ENCODE measurements at regions not wholly inside any gene's neighbourhood (a gene's known extent, or its start where the extent isn't known, plus 50 kb on each side); places are given as distances from the start of the nearest gene placed in this dataset.

GRCh38 chr1:2917284-2917683 is 104.0 kb upstream of the ACTRT2 start:
- TF ChIP-seq CTCF (IDR thresholded peaks at IDR 0.05) = no peak
- peaks cover 0 to under 1% (median 0%) of the 10 kb centered on the region in 3 donors for H3K4me1 ChIP-seq
- H3K27me3 ChIP-seq = no peaks in the 10 kb centered on the region
- ATAC-seq (no peak), FAIRE-seq (no peak), DNase-seq (no peak)
- H3K9me3 ChIP-seq = no peaks in the 10 kb centered on the region
- no peak overlapping the region for H3K4me3 ChIP-seq
- intact Hi-C loops (cut with DNase I) = no loop called here
- H3K36me3 ChIP-seq = no peaks in the 10 kb centered on the region
- H3K27ac ChIP-seq = no peak overlapping the region
- WGBS, 2 donors = 64 to 83% methylated on average over 17 of the region's 17 CpGs

GRCh38 chr1:2918441-2918840 is 102.8 kb upstream of the ACTRT2 start:
- H3K4me1 ChIP-seq = peaks cover 0 to 3% (median 0%) of the 10 kb centered on the region in 3 donors
- no peak for DNase-seq
- H3K27me3 ChIP-seq = no peaks in the 10 kb centered on the region
- H3K27ac ChIP-seq = no peak overlapping the region
- no peaks in the 10 kb centered on the region for H3K36me3 ChIP-seq
- 80 to 90% methylated on average over 16 of the region's 16 CpGs for WGBS, 2 donors
- H3K4me3 ChIP-seq = no peak overlapping the region
- intact Hi-C loops (cut with DNase I) = no loop called here
- H3K9me3 ChIP-seq = no peaks in the 10 kb centered on the region
- ATAC-seq = no peak
- no peak for FAIRE-seq
- TF ChIP-seq CTCF (IDR thresholded peaks at IDR 0.05) = no peak

GRCh38 chr1:2919841-2920240 is 101.4 kb upstream of the ACTRT2 start:
- no peak for FAIRE-seq

GRCh38 chr1:2920421-2921015 is 100.7 kb upstream of the ACTRT2 start:
- no peak for FAIRE-seq
- intact Hi-C loops (cut with DNase I) = no loop called here

More at GRCh38 chr1:2919841-2920240, 101.4 kb upstream of the ACTRT2 start:
- 71 to 91% methylated on average over 16 to 17 of the region's 17 CpGs for WGBS, 2 donors
- intact Hi-C loops (cut with DNase I) = no loop called here
- Histone ChIP-seq H3K9me3 (no peaks in the 10 kb centered on the region), H3K4me3 (no peak overlapping the region), H3K4me1 (peaks cover 0 to 3% (median 0%) of the 10 kb centered on the region in 3 donors), H3K36me3 (no peaks in the 10 kb centered on the region), H3K27me3 (no peaks in the 10 kb centered on the region), H3K27ac (no peak overlapping the region)
- no peak for ATAC-seq
- no peak for DNase-seq
- TF ChIP-seq CTCF (IDR thresholded peaks at IDR 0.05) = no peak

More at GRCh38 chr1:2920421-2921015, 100.7 kb upstream of the ACTRT2 start:
- no peak for TF ChIP-seq CTCF (IDR thresholded peaks at IDR 0.05)
- no peak for DNase-seq
- Histone ChIP-seq H3K27ac (no peak overlapping the region), H3K27me3 (no peaks in the 10 kb centered on the region), H3K4me1 (peaks cover 0 to 3% (median 0%) of the 10 kb centered on the region in 3 donors), H3K36me3 (no peaks in the 10 kb centered on the region), H3K9me3 (no peaks in the 10 kb centered on the region), H3K4me3 (no peak overlapping the region)
- no peak for ATAC-seq
- 67 to 81% methylated on average over 14 of the region's 14 CpGs for WGBS, 2 donors

Measured in pancreas (tissue), 10 donors.